ENCODE measurements at regions not wholly inside any gene's neighbourhood (a gene's known extent, or its start where the extent isn't known, plus 50 kb on each side); places are given as distances from the start of the nearest gene placed in this dataset.

DNA sequence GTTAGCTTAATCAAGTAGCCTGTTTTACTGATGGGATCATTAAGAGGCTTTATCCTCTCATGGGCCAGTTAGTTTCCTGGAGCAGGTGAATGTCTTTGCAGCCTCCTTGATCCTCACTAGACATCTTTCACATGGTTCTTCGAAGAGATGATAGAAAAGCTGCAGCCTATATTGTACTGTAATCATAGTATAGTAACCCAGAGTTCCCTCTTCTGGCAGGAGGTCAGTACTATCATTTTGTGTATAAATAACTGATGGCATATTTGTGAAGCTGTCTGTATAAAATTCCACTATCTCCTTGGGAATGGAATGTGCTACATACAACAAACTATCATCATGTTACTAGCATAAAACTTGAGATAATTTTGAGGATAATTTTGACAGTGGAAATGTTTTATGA, 123.8 kb upstream of the PRPS1L1 start:
- no peak for TF ChIP-seq EZH2 (IDR thresholded peaks at IDR 0.05; ENCODE audit: borderline replicate concordance, low read length)
- TF ChIP-seq CTCF (conservative IDR thresholded peaks at IDR 0.05 in 1 of 2, IDR thresholded peaks at IDR 0.05 in 1 of 2; ENCODE audit: extremely low read depth in 1 of 2, insufficient read depth in 1 of 2, low read depth in 1 of 2, low read length in 2 of 2): peak in 1 of 2 donors; percentile 25
